Astrocyte of the cerebellum (primary cell): ENCODE measurements at regions not wholly inside any gene's neighbourhood (a gene's known extent, or its start where the extent isn't known, plus 50 kb on each side); places are given as distances from the start of the nearest gene placed in this dataset.
A peak's percentile ranks its signal among the peaks of the same experiment; 100 is the strongest.

ENCODE experiments used
- DNase-seq: peaks from one replicate; pipeline ENCODE4 v3.0.0-alpha.2; 2011; ENCODE audit warnings: low read depth
- H3K4me3 ChIP-seq: 2 replicates; pipeline ENCODE4 v1.5.1; 2011; ENCODE audit warnings: mild to moderate bottlenecking, low read depth, low read length, moderate library complexity
- CTCF ChIP-seq: IDR thresholded peaks from 2 replicates; pipeline ENCODE4 v1.5.1; 2012; ENCODE audit warnings: low read length, low read depth, moderate library complexity, mild to moderate bottlenecking; ENCODE audit errors: missing control alignments
- in situ Hi-C: cut with HindIII; loops from 2 replicates; pipeline ENCODE4 v1.10.0; 2017; ENCODE audit warnings: low sequenced_read_pairs

- TF ChIP-seq CTCF: no peak
- no peak overlapping the region for H3K4me3 ChIP-seq
- peak; percentile 84 for DNase-seq
- in situ Hi-C loops: no loop called here
Measured at GRCh38 chr6:132931936-132932514, 117.7 kb downstream of the RPS12 start.

DNA sequence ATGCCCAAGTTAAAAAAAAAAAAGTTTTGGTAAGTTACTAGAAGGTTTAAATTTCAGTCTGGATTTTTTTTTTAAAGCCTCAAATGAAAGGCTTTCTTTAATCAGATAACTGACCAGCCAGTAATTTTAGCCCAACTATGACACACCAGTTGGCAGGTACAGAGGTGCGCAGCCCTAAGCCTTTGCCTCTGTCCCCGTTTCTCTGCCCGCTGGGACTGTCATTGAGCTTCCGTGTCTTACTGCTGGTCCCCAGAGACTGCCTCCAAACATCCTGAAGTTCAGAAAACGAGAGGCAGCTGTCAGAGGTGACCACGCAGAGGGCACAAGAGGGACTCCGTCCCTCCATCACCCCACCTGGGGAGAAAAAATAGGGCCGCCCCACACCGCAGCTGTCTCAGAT is 118.2 kb downstream of the RPS12 start:
- no peak for TF ChIP-seq CTCF
- DNase-seq: no peak
- H3K4me3 ChIP-seq: no peak overlapping the region
- in situ Hi-C loops: no loop called here

DNA sequence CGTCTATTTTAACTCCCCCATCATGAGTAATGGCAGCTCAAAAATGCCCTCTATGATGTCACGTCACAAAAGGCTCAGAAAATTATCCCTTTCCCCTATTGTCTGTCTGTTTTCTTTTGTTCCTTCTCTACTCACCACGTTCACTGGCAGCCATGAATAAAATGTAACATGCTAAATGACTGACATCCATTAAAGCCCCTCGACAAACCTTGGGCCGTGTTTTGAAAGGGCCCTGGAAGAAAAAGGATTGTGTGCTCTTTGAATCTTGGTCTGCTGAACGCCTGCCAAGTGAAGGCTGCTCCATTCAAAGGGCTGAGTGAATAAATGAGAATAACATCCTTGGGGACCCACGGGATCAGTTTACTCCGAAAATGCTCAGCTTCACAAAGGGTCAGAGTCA is 118.7 kb downstream of the RPS12 start:
- DNase-seq: no peak
- no peak overlapping the region for H3K4me3 ChIP-seq
- TF ChIP-seq CTCF: no peak
- in situ Hi-C loops: no loop called here

DNA sequence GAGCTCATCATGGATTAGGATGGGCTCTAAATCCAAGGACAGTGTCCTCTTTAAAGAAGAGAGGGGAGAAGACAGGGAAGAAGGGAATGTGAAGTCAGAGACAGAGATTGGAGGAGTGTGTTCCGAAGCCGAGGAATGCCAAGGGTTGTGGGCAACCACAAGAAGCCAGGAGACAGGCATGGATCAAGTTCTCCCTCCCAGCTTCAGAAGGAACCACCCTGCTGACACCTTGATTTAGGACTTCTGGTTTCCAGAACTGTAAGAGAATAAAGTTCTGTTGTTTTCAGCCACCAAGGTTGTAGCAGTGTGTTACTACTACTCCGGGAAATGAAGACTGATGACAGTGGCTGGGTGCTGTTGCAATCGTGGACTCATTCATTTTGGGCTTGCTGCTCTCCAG is 120.1 kb downstream of the RPS12 start:
- in situ Hi-C loops: no loop called here
- no peak for DNase-seq
- no peak for TF ChIP-seq CTCF
- H3K4me3 ChIP-seq: no peak overlapping the region

- H3K4me3 ChIP-seq: no peak overlapping the region
- no peak for TF ChIP-seq CTCF
- in situ Hi-C loops: no loop called here
- DNase-seq: no peak
Measured at GRCh38 chr6:132936646-132937045, 122.3 kb downstream of the RPS12 start.

DNA sequence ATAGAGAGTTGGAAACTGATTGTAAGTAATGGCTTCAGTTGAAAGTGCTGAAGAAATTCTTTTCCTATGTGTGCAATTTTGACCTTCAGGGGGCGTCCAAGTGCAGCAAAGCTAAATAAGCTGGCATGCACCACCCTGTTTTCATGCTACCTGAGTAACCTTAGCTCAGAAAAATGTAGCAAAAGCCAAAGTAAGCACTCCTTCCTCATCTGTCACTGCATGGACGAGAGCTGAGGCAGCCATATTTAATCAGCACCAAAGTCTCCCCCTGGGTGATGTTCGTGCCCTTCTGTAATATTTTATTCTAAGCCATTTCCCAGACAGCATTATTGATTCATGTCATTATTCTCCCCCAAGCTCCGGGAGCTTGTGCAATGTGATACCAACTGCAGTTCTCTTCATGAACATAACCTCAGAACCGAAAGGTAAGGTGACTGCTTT is 123.1 kb downstream of the RPS12 start:
- in situ Hi-C loops: no loop called here
- H3K4me3 ChIP-seq: no peak overlapping the region
- DNase-seq: no peak
- TF ChIP-seq CTCF: peak; percentile 76
